ENCODE measurements at regions not wholly inside any gene's neighbourhood (a gene's known extent, or its start where the extent isn't known, plus 50 kb on each side); places are given as distances from the start of the nearest gene placed in this dataset.

DNA sequence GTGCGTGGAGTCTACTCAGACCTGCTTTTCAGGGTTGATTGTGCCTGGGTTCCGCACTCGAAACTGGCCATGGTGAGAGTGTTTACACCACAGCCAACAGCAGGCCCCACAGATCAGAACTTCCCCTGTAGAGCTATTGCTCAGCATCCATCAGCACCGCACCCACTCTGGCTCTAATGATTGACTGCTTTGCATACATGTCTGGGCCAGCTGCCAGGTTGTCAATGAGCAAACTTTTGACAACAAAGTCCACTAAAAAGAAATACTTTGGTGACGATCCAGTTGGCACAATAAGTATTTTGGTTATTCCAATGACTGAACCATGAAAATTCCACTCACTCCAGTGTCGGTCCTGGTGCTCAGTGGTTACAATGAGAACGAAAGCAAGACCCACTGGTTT, 190.7 kb downstream of the FOXL1 start:
- TF ChIP-seq, protein P1, sequence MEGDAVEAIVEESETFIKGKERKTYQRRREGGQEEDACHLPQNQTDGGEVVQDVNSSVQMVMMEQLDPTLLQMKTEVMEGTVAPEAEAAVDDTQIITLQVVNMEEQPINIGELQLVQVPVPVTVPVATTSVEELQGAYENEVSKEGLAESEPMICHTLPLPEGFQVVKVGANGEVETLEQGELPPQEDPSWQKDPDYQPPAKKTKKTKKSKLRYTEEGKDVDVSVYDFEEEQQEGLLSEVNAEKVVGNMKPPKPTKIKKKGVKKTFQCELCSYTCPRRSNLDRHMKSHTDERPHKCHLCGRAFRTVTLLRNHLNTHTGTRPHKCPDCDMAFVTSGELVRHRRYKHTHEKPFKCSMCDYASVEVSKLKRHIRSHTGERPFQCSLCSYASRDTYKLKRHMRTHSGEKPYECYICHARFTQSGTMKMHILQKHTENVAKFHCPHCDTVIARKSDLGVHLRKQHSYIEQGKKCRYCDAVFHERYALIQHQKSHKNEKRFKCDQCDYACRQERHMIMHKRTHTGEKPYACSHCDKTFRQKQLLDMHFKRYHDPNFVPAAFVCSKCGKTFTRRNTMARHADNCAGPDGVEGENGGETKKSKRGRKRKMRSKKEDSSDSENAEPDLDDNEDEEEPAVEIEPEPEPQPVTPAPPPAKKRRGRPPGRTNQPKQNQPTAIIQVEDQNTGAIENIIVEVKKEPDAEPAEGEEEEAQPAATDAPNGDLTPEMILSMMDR (IDR thresholded peaks at IDR 0.05) = no peak
- no peak for TF ChIP-seq POLR2A (IDR thresholded peaks at IDR 0.05)
